ENCODE measurements at regions not wholly inside any gene's neighbourhood (a gene's known extent, or its start where the extent isn't known, plus 50 kb on each side); places are given as distances from the start of the nearest gene placed in this dataset.

DNA sequence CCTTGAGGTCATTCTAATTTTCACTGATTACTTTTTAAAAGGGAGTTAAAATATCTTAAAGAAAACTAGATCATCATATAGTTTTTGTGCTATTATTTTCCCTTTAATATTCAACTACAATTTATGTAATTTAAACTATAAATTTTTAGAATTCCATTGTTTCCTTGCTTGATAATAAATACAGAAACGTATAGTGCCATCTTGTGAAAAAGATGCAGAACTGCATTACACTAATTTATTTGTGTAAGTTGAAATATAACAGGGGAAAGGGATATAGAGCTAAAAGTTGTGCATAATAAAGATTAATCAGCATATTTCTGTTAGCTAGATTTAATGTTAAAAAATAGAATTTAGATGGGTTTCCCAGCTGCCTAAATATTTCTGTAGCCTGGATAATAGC is 61.5 kb upstream of the TDRD3 start:
- TF ChIP-seq ZC3H10 (CRISPR knock-in tag; IDR thresholded peaks at IDR 0.05) (no peak), TOX (CRISPR knock-in tag; IDR thresholded peaks at IDR 0.05; ENCODE audit: borderline replicate concordance) (no peak), ARNTL (CRISPR knock-in tag; IDR thresholded peaks at IDR 0.05; ENCODE audit: borderline replicate concordance, low read depth) (no peak)
- TF ChIP-seq, protein P1, sequence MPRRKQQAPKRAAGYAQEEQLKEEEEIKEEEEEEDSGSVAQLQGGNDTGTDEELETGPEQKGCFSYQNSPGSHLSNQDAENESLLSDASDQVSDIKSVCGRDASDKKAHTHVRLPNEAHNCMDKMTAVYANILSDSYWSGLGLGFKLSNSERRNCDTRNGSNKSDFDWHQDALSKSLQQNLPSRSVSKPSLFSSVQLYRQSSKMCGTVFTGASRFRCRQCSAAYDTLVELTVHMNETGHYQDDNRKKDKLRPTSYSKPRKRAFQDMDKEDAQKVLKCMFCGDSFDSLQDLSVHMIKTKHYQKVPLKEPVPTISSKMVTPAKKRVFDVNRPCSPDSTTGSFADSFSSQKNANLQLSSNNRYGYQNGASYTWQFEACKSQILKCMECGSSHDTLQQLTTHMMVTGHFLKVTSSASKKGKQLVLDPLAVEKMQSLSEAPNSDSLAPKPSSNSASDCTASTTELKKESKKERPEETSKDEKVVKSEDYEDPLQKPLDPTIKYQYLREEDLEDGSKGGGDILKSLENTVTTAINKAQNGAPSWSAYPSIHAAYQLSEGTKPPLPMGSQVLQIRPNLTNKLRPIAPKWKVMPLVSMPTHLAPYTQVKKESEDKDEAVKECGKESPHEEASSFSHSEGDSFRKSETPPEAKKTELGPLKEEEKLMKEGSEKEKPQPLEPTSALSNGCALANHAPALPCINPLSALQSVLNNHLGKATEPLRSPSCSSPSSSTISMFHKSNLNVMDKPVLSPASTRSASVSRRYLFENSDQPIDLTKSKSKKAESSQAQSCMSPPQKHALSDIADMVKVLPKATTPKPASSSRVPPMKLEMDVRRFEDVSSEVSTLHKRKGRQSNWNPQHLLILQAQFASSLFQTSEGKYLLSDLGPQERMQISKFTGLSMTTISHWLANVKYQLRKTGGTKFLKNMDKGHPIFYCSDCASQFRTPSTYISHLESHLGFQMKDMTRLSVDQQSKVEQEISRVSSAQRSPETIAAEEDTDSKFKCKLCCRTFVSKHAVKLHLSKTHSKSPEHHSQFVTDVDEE (CRISPR knock-in tag; IDR thresholded peaks at IDR 0.05): no peak
- TF ChIP-seq, protein P2, sequence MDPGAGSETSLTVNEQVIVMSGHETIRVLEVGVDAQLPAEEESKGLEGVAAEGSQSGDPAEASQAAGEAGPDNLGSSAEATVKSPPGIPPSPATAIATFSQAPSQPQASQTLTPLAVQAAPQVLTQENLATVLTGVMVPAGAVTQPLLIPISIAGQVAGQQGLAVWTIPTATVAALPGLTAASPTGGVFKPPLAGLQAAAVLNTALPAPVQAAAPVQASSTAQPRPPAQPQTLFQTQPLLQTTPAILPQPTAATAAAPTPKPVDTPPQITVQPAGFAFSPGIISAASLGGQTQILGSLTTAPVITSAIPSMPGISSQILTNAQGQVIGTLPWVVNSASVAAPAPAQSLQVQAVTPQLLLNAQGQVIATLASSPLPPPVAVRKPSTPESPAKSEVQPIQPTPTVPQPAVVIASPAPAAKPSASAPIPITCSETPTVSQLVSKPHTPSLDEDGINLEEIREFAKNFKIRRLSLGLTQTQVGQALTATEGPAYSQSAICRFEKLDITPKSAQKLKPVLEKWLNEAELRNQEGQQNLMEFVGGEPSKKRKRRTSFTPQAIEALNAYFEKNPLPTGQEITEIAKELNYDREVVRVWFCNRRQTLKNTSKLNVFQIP (CRISPR knock-in tag; IDR thresholded peaks at IDR 0.05; ENCODE audit: borderline replicate concordance, low read depth): no peak
